ENCODE measurements at regions not wholly inside any gene's neighbourhood (a gene's known extent, or its start where the extent isn't known, plus 50 kb on each side); places are given as distances from the start of the nearest gene placed in this dataset.

- no peak for TF ChIP-seq CTCF (IDR thresholded peaks at IDR 0.05 in 8 of 11, conservative IDR thresholded peaks at IDR 0.05 in 3 of 11)
- TF ChIP-seq POLR2AphosphoS5 (IDR thresholded peaks at IDR 0.05), result no peak
Observed at GRCh38 chr9:90975781-90976538, 174.3 kb downstream of the SYK start.
